ENCODE measurements at regions not wholly inside any gene's neighbourhood (a gene's known extent, or its start where the extent isn't known, plus 50 kb on each side); places are given as distances from the start of the nearest gene placed in this dataset.

GRCh38 chr13:64985075-64985474, 2245.1 kb downstream of the PCDH9 start:
- ATAC-seq (no peak), DNase-seq (no peak)
- peaks cover 41% of the 10 kb centered on the region for H3K9me3 ChIP-seq
- no peaks in the 10 kb centered on the region for H3K4me1 ChIP-seq (ENCODE audit: low read depth)
- TF ChIP-seq, protein P1, sequence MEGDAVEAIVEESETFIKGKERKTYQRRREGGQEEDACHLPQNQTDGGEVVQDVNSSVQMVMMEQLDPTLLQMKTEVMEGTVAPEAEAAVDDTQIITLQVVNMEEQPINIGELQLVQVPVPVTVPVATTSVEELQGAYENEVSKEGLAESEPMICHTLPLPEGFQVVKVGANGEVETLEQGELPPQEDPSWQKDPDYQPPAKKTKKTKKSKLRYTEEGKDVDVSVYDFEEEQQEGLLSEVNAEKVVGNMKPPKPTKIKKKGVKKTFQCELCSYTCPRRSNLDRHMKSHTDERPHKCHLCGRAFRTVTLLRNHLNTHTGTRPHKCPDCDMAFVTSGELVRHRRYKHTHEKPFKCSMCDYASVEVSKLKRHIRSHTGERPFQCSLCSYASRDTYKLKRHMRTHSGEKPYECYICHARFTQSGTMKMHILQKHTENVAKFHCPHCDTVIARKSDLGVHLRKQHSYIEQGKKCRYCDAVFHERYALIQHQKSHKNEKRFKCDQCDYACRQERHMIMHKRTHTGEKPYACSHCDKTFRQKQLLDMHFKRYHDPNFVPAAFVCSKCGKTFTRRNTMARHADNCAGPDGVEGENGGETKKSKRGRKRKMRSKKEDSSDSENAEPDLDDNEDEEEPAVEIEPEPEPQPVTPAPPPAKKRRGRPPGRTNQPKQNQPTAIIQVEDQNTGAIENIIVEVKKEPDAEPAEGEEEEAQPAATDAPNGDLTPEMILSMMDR (IDR thresholded peaks at IDR 0.05) = no peak
- no peak overlapping the region for H3K4me3 ChIP-seq
- intact Hi-C loops (cut with DNase I, micrococcal nuclease) = no loop called here
- H3K36me3 ChIP-seq (ENCODE audit: low read depth) = no peaks in the 10 kb centered on the region

DNA sequence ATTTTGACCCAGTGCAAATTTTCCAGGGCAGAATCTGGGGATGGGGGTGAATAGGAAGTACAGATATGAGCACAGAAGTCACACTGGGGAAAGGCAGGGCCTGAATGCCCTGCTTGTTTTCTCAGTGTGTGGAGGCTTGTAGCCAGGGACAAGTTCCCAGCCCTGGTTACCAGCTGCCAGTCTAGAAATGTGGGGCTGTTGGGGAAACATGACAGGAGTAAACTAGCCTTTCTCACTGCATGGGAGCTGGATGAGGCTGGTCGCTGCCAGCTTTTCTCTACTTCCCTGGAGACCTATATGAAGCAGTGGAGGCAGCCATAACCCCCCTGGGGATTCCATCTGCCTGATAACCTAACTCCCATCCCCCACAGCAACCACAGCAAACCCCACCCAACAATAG, 2267.7 kb downstream of the PCDH9 start:
- no peaks in the 10 kb centered on the region for H3K4me1 ChIP-seq (ENCODE audit: low read depth)
- intact Hi-C loops (cut with DNase I, micrococcal nuclease) = no loop called here
- TF ChIP-seq, protein P1 (IDR thresholded peaks at IDR 0.05) = no peak
- DNase-seq (no peak), ATAC-seq (no peak)
- no peak overlapping the region for H3K4me3 ChIP-seq
- no peaks in the 10 kb centered on the region for H3K36me3 ChIP-seq (ENCODE audit: low read depth)
- peaks cover 52% of the 10 kb centered on the region for H3K9me3 ChIP-seq

DNA sequence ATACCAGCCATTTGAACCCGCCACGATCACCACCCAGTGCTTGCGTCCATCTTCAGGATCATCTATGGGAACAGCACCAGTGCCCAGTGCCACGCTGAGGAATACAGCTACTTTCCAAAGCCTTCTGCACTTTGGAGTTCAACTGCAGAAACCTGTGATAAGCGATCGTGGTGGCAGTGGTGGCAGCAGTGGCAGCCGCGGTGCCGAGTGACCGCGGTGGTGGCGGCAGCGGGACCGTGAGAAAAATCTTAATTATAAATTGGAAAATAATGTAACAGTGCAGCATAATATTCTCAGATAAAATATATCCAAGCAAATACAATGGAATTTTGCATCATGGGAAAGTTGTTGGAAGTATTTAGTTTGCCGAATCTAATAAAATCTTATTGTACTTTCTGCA, 2270.9 kb downstream of the PCDH9 start:
- ATAC-seq = no peak
- no peak overlapping the region for H3K4me3 ChIP-seq
- H3K4me1 ChIP-seq (ENCODE audit: low read depth) = no peaks in the 10 kb centered on the region
- no peak for DNase-seq
- TF ChIP-seq, protein P1 (IDR thresholded peaks at IDR 0.05) = no peak
- H3K36me3 ChIP-seq (ENCODE audit: low read depth) = no peaks in the 10 kb centered on the region
- peaks cover 59% of the 10 kb centered on the region for H3K9me3 ChIP-seq
- intact Hi-C loops (cut with DNase I, micrococcal nuclease) = no loop called here

- TF ChIP-seq, protein P1 (IDR thresholded peaks at IDR 0.05) = no peak
- no peak for ATAC-seq
Measured at GRCh38 chr13:64958106-64958505, 2272.0 kb downstream of the PCDH9 start.

DNA sequence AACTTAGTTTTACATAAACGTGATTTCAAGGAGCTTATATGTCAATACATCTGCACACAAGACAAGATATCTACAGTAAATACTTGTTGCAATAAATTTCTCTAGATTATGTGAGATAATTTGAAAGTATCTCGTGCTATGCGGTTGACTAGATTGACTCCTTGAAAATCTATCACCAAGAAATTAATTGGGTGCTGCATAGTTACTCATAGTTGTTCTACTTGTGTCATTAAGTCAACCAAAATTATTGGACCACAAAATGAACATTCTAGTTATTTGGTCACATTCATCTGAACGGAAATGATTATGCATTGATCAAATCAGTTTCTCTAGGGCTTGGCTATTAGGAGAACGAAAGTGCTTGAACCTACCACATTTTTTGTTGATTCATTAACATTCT, 2291.5 kb downstream of the PCDH9 start:
- Histone ChIP-seq H3K36me3 (ENCODE audit: low read depth) (no peaks in the 10 kb centered on the region), H3K4me3 (no peak overlapping the region), H3K4me1 (ENCODE audit: low read depth) (no peaks in the 10 kb centered on the region), H3K9me3 (peaks cover 46% of the 10 kb centered on the region)
- TF ChIP-seq, protein P1 (IDR thresholded peaks at IDR 0.05) = no peak
- DNase-seq (no peak), ATAC-seq (no peak)
- intact Hi-C loops (cut with DNase I, micrococcal nuclease) = no loop called here

More at GRCh38 chr13:64958106-64958505, 2272.0 kb downstream of the PCDH9 start:
- no peaks in the 10 kb centered on the region for H3K36me3 ChIP-seq (ENCODE audit: low read depth)
- peaks cover 62% of the 10 kb centered on the region for H3K9me3 ChIP-seq
- no peak for DNase-seq
- intact Hi-C loops (cut with DNase I, micrococcal nuclease) = no loop called here
- H3K4me1 ChIP-seq (ENCODE audit: low read depth) = no peaks in the 10 kb centered on the region
- H3K4me3 ChIP-seq = no peak overlapping the region

DNA sequence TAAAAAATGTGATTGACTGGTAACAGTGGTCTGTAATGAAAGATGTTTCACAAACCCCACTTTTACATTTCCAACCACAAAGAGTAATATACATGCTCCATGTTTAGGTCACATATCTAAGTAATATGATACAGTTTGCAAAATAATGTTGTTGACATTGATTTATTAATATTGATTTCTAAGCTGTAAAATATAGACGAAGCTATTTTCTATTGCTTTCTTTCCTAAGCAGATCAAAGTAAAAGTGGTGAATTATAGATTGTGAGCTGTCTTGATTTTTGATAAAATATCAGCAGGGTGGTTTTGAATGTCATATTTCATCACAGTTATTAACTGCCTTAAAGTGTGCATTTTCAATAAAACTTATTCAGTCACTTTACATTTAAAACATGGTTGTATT, 2292.8 kb downstream of the PCDH9 start:
- intact Hi-C loops (cut with DNase I, micrococcal nuclease) = no loop called here
- TF ChIP-seq, protein P1 (IDR thresholded peaks at IDR 0.05) = no peak
- no peak for DNase-seq
- H3K36me3 ChIP-seq (ENCODE audit: low read depth) = no peaks in the 10 kb centered on the region
- ATAC-seq = no peak
- no peak overlapping the region for H3K4me3 ChIP-seq
- no peaks in the 10 kb centered on the region for H3K4me1 ChIP-seq (ENCODE audit: low read depth)
- H3K9me3 ChIP-seq = peaks cover 48% of the 10 kb centered on the region

Data from mucosa of descending colon (tissue), 3 donors.